ENCODE measurements at regions not wholly inside any gene's neighbourhood (a gene's known extent, or its start where the extent isn't known, plus 50 kb on each side); places are given as distances from the start of the nearest gene placed in this dataset.
A peak's percentile ranks its signal among the peaks of the same experiment; 100 is the strongest.

GRCh38 chr17:74016461-74016860 lies 187.0 kb upstream of the RPL38 start:
- no peak overlapping the region for H3K27ac ChIP-seq
- in situ Hi-C loops (cut with MboI; ENCODE audit: low pct_unique_long_range_greater_than_20kb in 2 of 9, low sequenced_read_pairs in 9 of 9, unreplicated experiment in 9 of 9) = no loop called here
- WGBS, 10 experiments = 10 to 74% (median 27%) methylated on average over 2 to 4 of the region's 8 CpGs; no CpG with 5 or more reads in 5 of the 10 experiments
- H3K4me1 ChIP-seq (replicated peaks in 1 of 2) = peaks cover 22 to 26% of the 10 kb centered on the region in 2 donors
- ATAC-seq (replicated peaks in 6 of 8) = peak in 5 of 8 experiments; percentile 7 to 73 (median 56)
- no peak overlapping the region for H3K4me3 ChIP-seq

DNA sequence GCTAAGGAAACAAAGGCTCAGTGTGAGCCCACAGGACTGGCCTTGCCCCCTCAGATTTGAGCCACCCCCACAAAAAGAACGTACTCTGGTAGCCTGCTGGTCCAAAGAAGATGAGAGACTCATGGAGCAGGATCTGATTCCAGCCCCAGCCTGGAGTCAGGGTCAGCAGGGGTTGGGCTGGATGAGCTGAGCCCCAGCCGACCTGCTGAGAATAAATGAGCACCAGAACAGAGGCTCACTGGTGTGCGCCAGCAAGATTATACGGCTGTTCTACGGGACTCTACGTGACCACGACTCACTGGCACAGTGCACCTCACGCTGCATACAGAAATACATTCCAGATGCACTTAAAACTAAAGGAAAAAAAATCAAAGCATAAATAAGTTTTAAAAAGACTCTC lies 186.0 kb upstream of the RPL38 start:
- 36 to 93% (median 66%) methylated on average over 3 to 7 of the region's 8 CpGs; no CpG with 5 or more reads in 2 of the 10 experiments for WGBS, 10 experiments
- Histone ChIP-seq H3K27ac (no peak overlapping the region), H3K4me3 (no peak overlapping the region), H3K4me1 (replicated peaks in 1 of 2) (peaks cover 12 to 17% of the 10 kb centered on the region in 2 donors)
- in situ Hi-C loops (cut with MboI; ENCODE audit: low pct_unique_long_range_greater_than_20kb in 2 of 9, low sequenced_read_pairs in 9 of 9, unreplicated experiment in 9 of 9) = no loop called here
- no peak for ATAC-seq (replicated peaks in 6 of 8)

- 0 to 93% (median 56%) methylated on average over 1 to 4 of the region's 4 CpGs; no CpG with 5 or more reads in 4 of the 10 experiments for WGBS, 10 experiments
- peak in 2 of 8 experiments; percentile 16 to 86 for ATAC-seq (replicated peaks in 6 of 8)
- Histone ChIP-seq H3K4me1 (replicated peaks in 1 of 2) (peaks cover 10 to 14% of the 10 kb centered on the region in 2 donors), H3K4me3 (no peak overlapping the region), H3K27ac (no peak overlapping the region)
- in situ Hi-C loops (cut with MboI; ENCODE audit: low pct_unique_long_range_greater_than_20kb in 2 of 9, low sequenced_read_pairs in 9 of 9, unreplicated experiment in 9 of 9) = no loop called here
These were observed 185.4 kb upstream of the RPL38 start for GRCh38 chr17:74018115-74018514.

DNA sequence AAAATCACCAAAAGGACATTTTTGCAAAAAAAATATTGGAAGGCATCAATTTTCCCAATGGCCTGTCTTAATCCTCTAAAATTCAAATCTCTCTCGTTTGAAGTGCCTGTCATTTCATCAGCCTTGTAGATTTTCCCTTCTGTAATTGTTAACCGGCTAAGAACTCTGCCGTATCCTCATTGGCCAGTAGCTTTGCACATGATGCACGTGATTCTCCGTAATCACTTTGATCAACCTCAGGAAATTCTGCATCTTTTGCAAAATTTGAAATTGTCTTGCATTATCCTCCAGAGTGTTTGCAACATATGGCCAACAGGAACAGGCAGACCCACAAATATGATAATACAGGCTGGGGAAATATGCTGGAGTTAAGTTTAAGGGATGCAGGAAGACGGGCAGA lies 184.2 kb upstream of the RPL38 start:
- WGBS, 10 experiments = 3 to 98% (median 77%) methylated on average over 1 to 6 of the region's 6 CpGs
- H3K27ac ChIP-seq = no peak overlapping the region
- no peak overlapping the region for H3K4me3 ChIP-seq
- peak in 1 of 8 experiments; percentile 37 for ATAC-seq (replicated peaks in 6 of 8)
- in situ Hi-C loops (cut with MboI; ENCODE audit: low pct_unique_long_range_greater_than_20kb in 2 of 9, low sequenced_read_pairs in 9 of 9, unreplicated experiment in 9 of 9) = no loop called here
- peaks cover 10 to 14% of the 10 kb centered on the region in 2 donors for H3K4me1 ChIP-seq (replicated peaks in 1 of 2)

GRCh38 chr17:74019860-74020259 lies 183.6 kb upstream of the RPL38 start:
- peaks cover 10 to 14% of the 10 kb centered on the region in 2 donors for H3K4me1 ChIP-seq (replicated peaks in 1 of 2)
- H3K27ac ChIP-seq = no peak overlapping the region
- H3K4me3 ChIP-seq = no peak overlapping the region
- WGBS, 10 experiments = 13 to 100% (median 80%) methylated on average over 1 of the region's 1 CpG; no CpG with 5 or more reads in 1 of the 10 experiments
- no peak for ATAC-seq (replicated peaks in 6 of 8)
- in situ Hi-C loops (cut with MboI; ENCODE audit: low pct_unique_long_range_greater_than_20kb in 2 of 9, low sequenced_read_pairs in 9 of 9, unreplicated experiment in 9 of 9) = no loop called here

DNA sequence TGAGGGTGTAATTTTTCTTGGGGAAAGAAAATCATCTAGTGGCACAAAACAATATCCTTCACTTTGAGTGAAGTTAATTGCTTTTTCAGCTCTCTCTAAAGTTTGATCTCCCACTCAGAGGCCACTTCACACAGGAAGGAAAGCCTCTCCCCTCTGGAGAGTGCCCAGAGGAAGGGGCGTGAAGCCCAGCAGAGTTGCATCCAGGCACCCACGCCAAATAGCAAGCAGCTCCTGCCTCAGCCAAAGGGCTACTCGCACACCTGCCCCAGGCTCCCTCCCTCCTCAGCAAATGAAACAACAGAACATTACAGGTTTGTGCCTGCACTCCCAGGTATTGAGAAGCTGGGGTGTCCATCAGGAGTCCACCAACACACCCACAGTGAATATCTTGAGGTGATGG lies 183.0 kb upstream of the RPL38 start:
- H3K4me3 ChIP-seq = no peak overlapping the region
- no peak overlapping the region for H3K27ac ChIP-seq
- in situ Hi-C loops (cut with MboI; ENCODE audit: low pct_unique_long_range_greater_than_20kb in 2 of 9, low sequenced_read_pairs in 9 of 9, unreplicated experiment in 9 of 9) = no loop called here
- H3K4me1 ChIP-seq (replicated peaks in 1 of 2) = peaks cover 10 to 14% of the 10 kb centered on the region in 2 donors
- no peak for ATAC-seq (replicated peaks in 6 of 8)
- WGBS, 10 experiments = 8 to 95% (median 83%) methylated on average over 1 to 3 of the region's 3 CpGs; no CpG with 5 or more reads in 4 of the 10 experiments

GRCh38 chr17:74024871-74025531 lies 178.5 kb upstream of the RPL38 start:
- in situ Hi-C loops (cut with MboI; ENCODE audit: low pct_unique_long_range_greater_than_20kb in 2 of 9, low sequenced_read_pairs in 9 of 9, unreplicated experiment in 9 of 9) = no loop called here
- Histone ChIP-seq H3K4me3 (no peak overlapping the region), H3K4me1 (replicated peaks in 1 of 2) (no peaks in the 10 kb centered on the region), H3K27ac (no peak overlapping the region)
- 46 to 86% (median 70%) methylated on average over 1 to 7 of the region's 10 CpGs; no CpG with 5 or more reads in 3 of the 10 experiments for WGBS, 10 experiments
- peak in 4 of 8 experiments; percentile 9 to 65 (median 36) for ATAC-seq (replicated peaks in 6 of 8)

- 17 to 80% (median 55%) methylated on average over 1 of the region's 1 CpG; no CpG with 5 or more reads in 4 of the 10 experiments for WGBS, 10 experiments
- Histone ChIP-seq H3K27ac (no peak overlapping the region), H3K4me3 (no peak overlapping the region), H3K4me1 (replicated peaks in 1 of 2) (peaks cover 12 to 17% of the 10 kb centered on the region in 2 donors)
- peak in 1 of 8 experiments; percentile 24 for ATAC-seq (replicated peaks in 6 of 8)
- in situ Hi-C loops (cut with MboI; ENCODE audit: low pct_unique_long_range_greater_than_20kb in 2 of 9, low sequenced_read_pairs in 9 of 9, unreplicated experiment in 9 of 9) = no loop called here
These were observed 176.0 kb upstream of the RPL38 start for GRCh38 chr17:74027444-74027843.

DNA sequence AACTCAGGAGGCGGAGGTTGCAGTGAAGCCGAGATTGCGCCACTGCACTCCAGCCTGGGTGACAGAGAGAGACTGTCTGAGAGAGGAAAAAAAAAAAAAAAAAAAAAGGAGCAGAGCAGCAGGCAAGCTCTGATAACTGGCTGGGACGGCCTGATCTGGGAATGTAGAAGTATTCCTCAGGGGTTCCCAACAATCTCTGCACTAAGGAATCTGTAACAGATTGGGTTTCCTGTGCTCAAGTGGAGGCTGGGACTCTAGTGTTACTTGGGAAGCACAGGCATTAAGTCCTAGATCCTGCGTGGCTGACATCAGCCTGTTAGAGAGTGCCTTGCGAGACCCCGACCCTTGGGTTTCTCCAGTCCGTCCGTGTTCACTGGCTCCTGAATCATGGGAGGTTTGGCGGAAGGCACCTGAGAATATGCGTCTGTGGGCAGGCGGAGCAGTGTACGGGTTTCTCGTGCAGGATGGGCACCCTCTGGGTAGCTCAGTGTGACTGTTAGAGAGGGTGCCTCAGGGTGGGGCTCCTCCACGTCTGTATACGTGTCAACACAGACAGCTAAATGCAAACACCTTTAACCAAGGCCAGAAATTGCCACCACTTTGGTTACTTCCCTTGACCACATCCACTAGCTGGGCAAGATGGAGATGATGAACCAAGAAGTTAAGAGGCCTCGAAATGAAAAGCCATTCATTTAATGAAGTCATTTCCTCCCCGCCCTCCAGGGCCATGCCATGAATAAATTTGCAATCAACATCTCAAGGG lies 174.9 kb upstream of the RPL38 start:
- H3K4me1 ChIP-seq (replicated peaks in 1 of 2) = peaks cover 14 to 18% of the 10 kb centered on the region in 2 donors
- in situ Hi-C loops (cut with MboI; ENCODE audit: low pct_unique_long_range_greater_than_20kb in 2 of 9, low sequenced_read_pairs in 9 of 9, unreplicated experiment in 9 of 9) = no loop called here
- peak in 2 of 8 experiments; percentile 19 to 28 for ATAC-seq (replicated peaks in 6 of 8)
- WGBS, 10 experiments = 42 to 100% (median 94%) methylated on average over 2 to 7 of the region's 18 CpGs; no CpG with 5 or more reads in 2 of the 10 experiments
- no peak overlapping the region for H3K27ac ChIP-seq
- no peak overlapping the region for H3K4me3 ChIP-seq

- peak in 7 of 8 experiments; percentile 21 to 46 (median 29) for ATAC-seq (replicated peaks in 6 of 8)
- 0 to 90% (median 64%) methylated on average over 1 to 11 of the region's 17 CpGs; no CpG with 5 or more reads in 2 of the 10 experiments for WGBS, 10 experiments
- in situ Hi-C loops (cut with MboI; ENCODE audit: low pct_unique_long_range_greater_than_20kb in 2 of 9, low sequenced_read_pairs in 9 of 9, unreplicated experiment in 9 of 9) = no loop called here
These were observed 172.0 kb upstream of the RPL38 start for GRCh38 chr17:74031316-74032090.

DNA sequence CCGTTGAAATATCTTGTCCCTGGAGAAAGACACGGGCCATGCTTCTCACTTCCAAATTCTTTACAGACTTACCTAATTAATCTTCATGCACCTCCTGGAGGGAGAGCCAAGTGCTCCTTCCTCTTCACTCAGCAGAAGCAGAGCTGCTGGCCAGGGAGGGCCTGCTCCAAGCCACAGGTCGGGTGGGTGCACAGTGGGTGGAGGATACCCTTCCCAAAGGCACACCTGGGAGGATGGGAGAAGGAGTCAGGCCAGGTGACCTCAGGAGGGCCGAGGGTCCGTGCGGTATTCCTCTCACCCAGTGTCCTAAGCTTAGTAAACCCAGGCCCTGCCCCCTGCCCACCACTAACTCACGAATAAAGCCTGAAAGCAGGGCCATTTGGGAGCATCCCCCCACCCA lies 171.3 kb upstream of the RPL38 start:
- in situ Hi-C loops (cut with MboI; ENCODE audit: low pct_unique_long_range_greater_than_20kb in 2 of 9, low sequenced_read_pairs in 9 of 9, unreplicated experiment in 9 of 9) = no loop called here
- WGBS, 10 experiments = 0 to 100% (median 24%) methylated on average over 1 to 5 of the region's 7 CpGs; no CpG with 5 or more reads in 4 of the 10 experiments
- Histone ChIP-seq H3K4me3 (no peak overlapping the region), H3K4me1 (replicated peaks in 1 of 2) (peaks cover 21 to 24% of the 10 kb centered on the region in 2 donors), H3K27ac (no peak overlapping the region)
- ATAC-seq (replicated peaks in 6 of 8) = no peak

More at GRCh38 chr17:74031316-74032090, 172.0 kb upstream of the RPL38 start:
- H3K27ac ChIP-seq = no peak overlapping the region
- no peak overlapping the region for H3K4me3 ChIP-seq
- H3K4me1 ChIP-seq (replicated peaks in 1 of 2) = peaks cover 18% of the 10 kb centered on the region in 2 donors

- no peak overlapping the region for H3K27ac ChIP-seq
- 8 to 20% methylated on average over 1 to 2 of the region's 4 CpGs; no CpG with 5 or more reads in 8 of the 10 experiments for WGBS, 10 experiments
- ATAC-seq (replicated peaks in 6 of 8) = peak; percentile 90 to 99 (median 98)
- in situ Hi-C loops (cut with MboI; ENCODE audit: low pct_unique_long_range_greater_than_20kb in 2 of 9, low sequenced_read_pairs in 9 of 9, unreplicated experiment in 9 of 9) = no loop called here
- H3K4me1 ChIP-seq (replicated peaks in 1 of 2) = peaks cover 6 to 30% of the 10 kb centered on the region in 2 donors
- no peak overlapping the region for H3K4me3 ChIP-seq
These were observed 166.2 kb upstream of the RPL38 start for GRCh38 chr17:74037320-74037719.

All from motor neuron (in vitro differentiated cells).